HG02870 (cell line): ENCODE measurements at regions not wholly inside any gene's neighbourhood (a gene's known extent, or its start where the extent isn't known, plus 50 kb on each side); places are given as distances from the start of the nearest gene placed in this dataset.
"Not testable (repeated sequence)": the region's sequence is repeated elsewhere in the genome, so short reads cannot be mapped to it uniquely, and the experiment has no call there.

Experiments
- ATAC-seq: cut with Tn5 transposase; IDR thresholded peaks from one replicate; pipeline ENCODE4 v1.9.1; 2021; ENCODE audit warnings: mild to moderate bottlenecking, moderate library complexity; ENCODE audit not compliant: unreplicated experiment

GRCh38 chr14:40410708-40411107 lies 978.5 kb upstream of the FBXO33 start:
- no peak for ATAC-seq

- ATAC-seq, result no peak
These were observed 970.7 kb upstream of the FBXO33 start for GRCh38 chr14:40402957-40403356.

DNA sequence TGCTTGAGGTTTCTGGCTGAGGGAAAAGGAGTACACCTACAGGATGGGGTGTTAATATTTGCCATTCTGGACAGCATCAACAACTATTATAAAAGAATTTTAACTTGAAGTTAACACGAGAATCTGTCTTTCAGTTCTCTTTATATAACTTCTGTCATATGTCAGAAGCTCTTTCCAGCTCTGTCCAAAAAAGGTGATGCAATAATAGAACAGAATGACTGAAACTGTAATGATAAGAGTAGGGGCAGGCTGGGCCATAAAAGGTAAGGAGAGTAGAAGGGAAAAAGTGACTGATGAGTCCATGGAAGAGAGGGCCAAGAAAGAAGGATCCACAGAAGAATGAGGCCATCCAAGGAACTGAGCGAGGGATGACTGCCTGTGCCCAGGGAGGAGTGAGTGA lies 966.7 kb upstream of the FBXO33 start:
- ATAC-seq, result no peak

- no peak for ATAC-seq
These were observed 962.6 kb upstream of the FBXO33 start for GRCh38 chr14:40394634-40395340.

DNA sequence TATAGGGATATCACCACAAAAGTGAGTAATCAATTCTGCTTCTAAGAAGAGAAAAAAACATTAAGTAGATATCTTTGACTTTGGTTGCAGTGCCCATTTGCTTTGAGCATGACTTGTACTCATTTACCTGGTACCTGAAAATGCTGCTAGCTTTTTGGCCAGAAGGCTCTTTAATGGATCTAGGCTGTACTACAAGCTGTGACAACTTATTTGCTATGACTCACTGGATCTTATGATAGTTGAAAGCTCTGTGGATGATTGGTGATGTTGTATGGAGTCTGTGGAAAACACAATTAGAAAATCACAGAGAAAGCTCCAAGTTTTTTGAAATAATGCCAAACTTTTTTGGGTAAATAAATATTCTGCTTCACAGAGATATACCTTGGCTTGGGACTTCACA lies 960.9 kb upstream of the FBXO33 start:
- ATAC-seq, result no peak

DNA sequence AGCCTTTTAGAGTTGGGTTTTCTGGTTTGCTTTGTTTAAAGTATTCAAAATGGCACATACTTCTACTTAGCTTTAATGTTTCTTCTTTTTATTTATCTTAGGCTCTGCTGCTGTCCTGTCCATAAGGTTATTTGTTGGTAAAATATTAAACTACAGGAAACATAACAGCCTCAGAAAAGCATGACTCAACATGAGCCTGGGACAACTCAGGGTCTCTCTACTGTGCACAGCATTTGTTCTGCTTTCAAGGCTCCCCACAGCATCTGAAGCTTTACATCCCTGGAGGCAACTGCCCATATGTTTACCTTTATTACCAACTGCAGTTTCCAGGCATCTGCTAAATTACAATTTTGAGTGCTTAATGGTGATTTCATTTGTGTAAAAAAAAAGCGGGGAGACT lies 954.2 kb upstream of the FBXO33 start:
- ATAC-seq, result no peak

DNA sequence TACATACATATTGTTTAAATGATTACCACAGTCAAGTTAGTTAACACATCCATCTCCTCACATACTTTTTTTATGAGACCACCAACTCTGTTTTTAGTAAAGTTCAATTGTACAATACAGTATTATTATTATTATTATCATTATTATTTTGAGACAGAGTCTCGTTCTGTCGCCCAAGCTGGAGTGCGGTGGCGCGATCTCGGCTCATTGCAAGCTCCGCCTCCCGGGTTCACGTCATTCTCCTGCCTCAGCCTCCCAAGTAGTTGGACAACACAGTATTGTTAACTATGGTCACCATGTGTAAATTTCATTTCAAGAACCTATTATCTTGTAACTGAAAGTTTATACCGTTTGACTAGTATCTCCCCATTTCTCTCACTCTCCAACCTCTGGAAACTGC lies 942.0 kb upstream of the FBXO33 start:
- no peak for ATAC-seq

- no peak for ATAC-seq
These were observed 938.8 kb upstream of the FBXO33 start for GRCh38 chr14:40371011-40371410.

- ATAC-seq, result no peak
These were observed 936.1 kb upstream of the FBXO33 start for GRCh38 chr14:40368314-40368713.

DNA sequence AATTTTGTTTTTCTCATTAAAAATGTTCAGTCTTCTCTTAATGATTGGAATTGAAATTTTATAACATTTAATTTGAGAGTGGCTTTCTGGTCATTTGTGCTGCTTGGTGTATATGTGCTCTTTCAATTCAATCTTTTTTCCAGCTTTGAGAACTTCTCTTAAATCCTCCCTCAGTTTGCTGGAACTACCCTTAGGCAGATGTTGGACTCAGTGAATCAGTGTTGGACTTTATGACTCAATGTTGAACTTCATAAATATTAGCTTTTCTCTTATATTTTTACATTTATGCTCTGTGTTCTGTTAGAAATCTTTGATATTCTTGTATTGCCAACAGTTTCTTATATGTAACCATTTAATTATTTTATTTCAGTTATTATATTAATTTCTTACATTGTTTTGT lies 935.5 kb upstream of the FBXO33 start:
- no peak for ATAC-seq

GRCh38 chr14:40365305-40365704 lies 933.1 kb upstream of the FBXO33 start:
- no peak for ATAC-seq

DNA sequence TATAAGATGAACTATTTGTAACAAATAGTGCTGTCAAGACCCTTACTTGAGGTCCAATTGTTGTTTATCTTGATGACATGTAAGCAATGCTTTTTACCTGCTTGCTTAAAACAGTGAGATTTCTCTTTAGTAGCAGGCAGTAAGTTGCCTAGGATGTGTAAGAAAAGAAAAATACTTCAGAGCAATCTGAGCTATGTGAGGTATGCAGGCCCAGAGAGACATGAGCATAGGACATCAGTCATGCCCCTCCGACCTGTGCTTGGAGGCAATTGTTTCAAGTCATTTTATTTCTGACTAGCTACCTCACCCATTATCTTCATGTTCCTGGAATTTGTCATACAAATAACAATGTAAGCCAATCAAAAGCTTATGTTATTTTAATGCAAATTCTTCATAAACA lies 930.6 kb upstream of the FBXO33 start:
- no peak for ATAC-seq

DNA sequence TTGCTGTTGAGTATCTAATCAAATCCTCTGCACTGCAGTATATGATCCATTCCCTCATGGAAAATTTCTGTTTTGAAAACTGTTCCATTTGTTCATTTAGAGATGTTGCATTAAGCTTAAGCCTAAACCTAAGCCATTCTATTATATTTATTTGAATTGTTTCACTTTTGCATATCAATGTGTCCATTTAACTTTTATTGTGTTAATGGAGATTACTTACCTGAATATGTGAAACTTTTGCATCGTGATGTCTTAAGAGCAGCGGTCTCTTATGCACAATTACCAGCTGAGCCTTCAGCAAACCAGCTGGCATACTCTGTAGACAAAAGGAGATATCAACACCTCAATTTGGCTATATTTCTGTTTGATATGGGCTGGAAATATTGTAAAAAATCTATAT lies 922.5 kb upstream of the FBXO33 start:
- ATAC-seq, result no peak

GRCh38 chr14:40348104-40348503 lies 915.9 kb upstream of the FBXO33 start:
- not testable (repeated sequence) for ATAC-seq

- ATAC-seq, result no peak
These were observed 915.4 kb upstream of the FBXO33 start for GRCh38 chr14:40347675-40348074.

DNA sequence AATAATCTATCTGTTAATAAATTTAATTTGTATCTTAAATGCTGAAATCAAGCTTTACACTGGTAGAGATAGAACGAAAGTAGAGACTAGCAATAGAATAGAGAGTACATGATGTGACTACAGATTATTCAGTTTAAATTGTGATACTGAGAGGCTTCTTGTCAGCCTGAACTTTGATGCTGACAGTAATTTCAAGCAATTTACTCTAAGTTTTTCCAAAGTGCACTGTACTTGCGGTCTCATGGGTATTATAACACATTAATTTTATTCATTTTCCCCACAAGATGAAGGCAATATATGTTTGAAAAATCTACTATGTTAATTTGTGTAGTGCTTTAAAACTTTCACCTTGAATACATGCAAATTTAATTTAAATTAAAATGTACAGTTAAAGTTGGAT lies 914.0 kb upstream of the FBXO33 start:
- no peak for ATAC-seq

DNA sequence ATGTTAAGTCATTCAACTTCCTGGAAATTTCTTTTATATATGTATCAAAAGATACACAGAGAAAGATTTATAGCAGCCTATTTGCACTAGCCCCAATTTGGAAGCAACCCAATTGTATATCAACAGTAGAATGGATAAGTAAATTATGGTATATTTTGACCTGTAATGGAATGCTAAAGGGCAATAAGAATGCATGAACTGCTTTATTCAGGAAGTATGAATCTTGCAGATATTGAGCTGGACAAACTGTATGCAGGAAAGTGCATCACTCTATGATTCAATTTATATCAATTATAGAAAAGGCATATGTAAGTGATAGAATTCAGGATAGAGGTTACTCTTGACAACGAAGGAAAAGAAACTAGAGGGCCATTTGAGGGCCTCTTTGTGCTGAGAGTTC lies 913.1 kb upstream of the FBXO33 start:
- no peak for ATAC-seq

DNA sequence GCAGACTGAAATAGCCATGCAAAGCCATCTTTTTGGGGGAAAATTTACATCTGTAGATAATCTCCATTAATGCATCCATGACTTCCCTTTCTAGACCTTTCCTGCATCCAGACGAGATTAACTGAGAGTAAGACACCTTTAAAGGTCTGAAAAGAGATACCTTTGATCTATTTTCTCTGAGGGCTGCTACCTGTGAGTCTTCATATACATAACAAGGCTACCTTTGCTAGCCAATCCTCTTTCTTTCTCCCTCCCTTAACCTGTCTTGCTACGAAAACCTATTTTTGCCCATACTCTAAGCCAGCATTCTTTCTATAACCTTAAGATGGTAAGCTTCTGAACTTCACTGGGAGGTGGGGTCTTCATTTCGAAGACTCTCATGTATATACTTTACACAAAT lies 908.5 kb upstream of the FBXO33 start:
- no peak for ATAC-seq

GRCh38 chr14:40336846-40337245 lies 904.6 kb upstream of the FBXO33 start:
- ATAC-seq, result no peak

DNA sequence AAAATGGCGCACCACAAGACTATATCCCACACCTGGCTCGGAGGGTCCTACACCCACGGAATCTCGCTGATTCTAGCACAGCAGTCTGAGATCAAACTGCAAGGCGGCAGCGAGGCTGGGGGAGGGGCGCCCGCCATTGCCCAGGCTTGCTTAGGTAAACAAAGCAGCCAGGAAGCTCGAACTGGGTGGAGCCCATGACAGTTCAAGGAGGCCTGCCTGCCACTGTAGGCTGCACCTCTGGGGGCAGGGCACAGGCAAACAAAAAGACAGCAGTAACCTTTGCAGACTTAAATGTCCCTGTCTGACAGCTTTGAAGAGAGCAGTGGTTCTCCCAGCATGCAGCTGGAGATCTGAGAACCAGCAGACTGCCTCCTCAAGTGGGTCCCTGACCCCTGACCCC lies 894.3 kb upstream of the FBXO33 start:
- not testable (repeated sequence) for ATAC-seq

- ATAC-seq, result no peak
These were observed 886.0 kb upstream of the FBXO33 start for GRCh38 chr14:40318211-40318719.

- ATAC-seq, result no peak
These were observed 885.5 kb upstream of the FBXO33 start for GRCh38 chr14:40317690-40318089.

GRCh38 chr14:40312296-40312695 lies 880.1 kb upstream of the FBXO33 start:
- no peak for ATAC-seq
